ENCODE measurements at regions not wholly inside any gene's neighbourhood (a gene's known extent, or its start where the extent isn't known, plus 50 kb on each side); places are given as distances from the start of the nearest gene placed in this dataset.

DNA sequence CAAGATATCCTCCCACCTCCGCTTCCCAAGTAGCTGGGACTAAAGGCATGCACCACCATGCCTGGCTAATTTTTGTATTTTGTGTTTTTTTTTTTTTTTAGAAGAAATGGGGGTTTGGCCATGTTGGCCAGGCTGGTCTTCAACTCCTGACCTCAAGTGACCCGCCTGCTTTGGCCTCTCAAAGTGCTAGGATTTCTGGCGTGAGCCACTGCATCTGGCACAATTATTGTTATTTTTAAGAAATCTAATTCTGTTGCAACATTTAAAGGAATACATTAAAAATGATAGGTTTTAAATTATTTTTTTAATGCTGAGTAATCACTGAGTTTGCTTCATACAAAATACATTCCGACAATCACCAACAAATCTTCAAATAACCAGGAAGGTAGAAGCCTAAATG lies 178.1 kb upstream of the SEMA3E start:
- TF ChIP-seq CTCF (IDR thresholded peaks at IDR 0.05) (no peak), POLR2A (IDR thresholded peaks at IDR 0.05) (no peak)

All from lower leg skin (tissue), 3 donors.